ENCODE measurements at regions not wholly inside any gene's neighbourhood (a gene's known extent, or its start where the extent isn't known, plus 50 kb on each side); places are given as distances from the start of the nearest gene placed in this dataset.
"Not testable (repeated sequence)": the region's sequence is repeated elsewhere in the genome, so short reads cannot be mapped to it uniquely, and the experiment has no call there.

- no peak for DNase-seq
These were observed 53.7 kb downstream of the CAMK2N1 start for GRCh38 chr1:20432341-20432740.

- DNase-seq, result no peak
These were observed 54.9 kb downstream of the CAMK2N1 start for GRCh38 chr1:20431176-20431460.

- peak; percentile 34 for DNase-seq
These were observed 55.4 kb downstream of the CAMK2N1 start for GRCh38 chr1:20430355-20431175.

GRCh38 chr1:20429296-20429695 lies 56.7 kb downstream of the CAMK2N1 start:
- DNase-seq, result no peak

- no peak for DNase-seq
These were observed 57.2 kb downstream of the CAMK2N1 start for GRCh38 chr1:20428841-20429240.

GRCh38 chr1:20426923-20427322 lies 59.1 kb downstream of the CAMK2N1 start:
- no peak for DNase-seq

GRCh38 chr1:20426371-20426770 lies 59.6 kb downstream of the CAMK2N1 start:
- peak; percentile 39 for DNase-seq

GRCh38 chr1:20425622-20426021 lies 60.4 kb downstream of the CAMK2N1 start:
- DNase-seq, result no peak

GRCh38 chr1:20423169-20423795 lies 62.7 kb downstream of the CAMK2N1 start:
- DNase-seq, result peak; percentile 4

GRCh38 chr1:20421441-20421840 lies 64.6 kb downstream of the CAMK2N1 start:
- DNase-seq, result no peak

GRCh38 chr1:20417581-20417980 lies 68.4 kb downstream of the CAMK2N1 start:
- DNase-seq, result no peak

GRCh38 chr1:20416706-20417105 lies 69.3 kb downstream of the CAMK2N1 start:
- no peak for DNase-seq

GRCh38 chr1:20413776-20414140 lies 72.3 kb downstream of the CAMK2N1 start:
- DNase-seq, result no peak

- DNase-seq, result no peak
These were observed 72.8 kb downstream of the CAMK2N1 start for GRCh38 chr1:20413136-20413775.

GRCh38 chr1:20411196-20411980 lies 74.6 kb downstream of the CAMK2N1 start:
- no peak for DNase-seq

- DNase-seq, result peak; percentile 61
These were observed 75.5 kb downstream of the CAMK2N1 start for GRCh38 chr1:20410503-20410902.

- no peak for DNase-seq
These were observed 76.0 kb downstream of the CAMK2N1 start for GRCh38 chr1:20409971-20410370.

- DNase-seq, result no peak
These were observed 77.0 kb downstream of the CAMK2N1 start for GRCh38 chr1:20409012-20409411.

- DNase-seq, result not testable (repeated sequence)
These were observed 77.8 kb downstream of the CAMK2N1 start for GRCh38 chr1:20408133-20408650.

GRCh38 chr1:20405893-20406604 lies 80.0 kb downstream of the CAMK2N1 start:
- no peak for DNase-seq

GRCh38 chr1:20405051-20405754 lies 80.8 kb downstream of the CAMK2N1 start:
- DNase-seq, result no peak

Measured in NCI-H1105 treated with DMSO at 0.1 percent for 48 hours (cell line).